ENCODE measurements at regions not wholly inside any gene's neighbourhood (a gene's known extent, or its start where the extent isn't known, plus 50 kb on each side); places are given as distances from the start of the nearest gene placed in this dataset.

DNA sequence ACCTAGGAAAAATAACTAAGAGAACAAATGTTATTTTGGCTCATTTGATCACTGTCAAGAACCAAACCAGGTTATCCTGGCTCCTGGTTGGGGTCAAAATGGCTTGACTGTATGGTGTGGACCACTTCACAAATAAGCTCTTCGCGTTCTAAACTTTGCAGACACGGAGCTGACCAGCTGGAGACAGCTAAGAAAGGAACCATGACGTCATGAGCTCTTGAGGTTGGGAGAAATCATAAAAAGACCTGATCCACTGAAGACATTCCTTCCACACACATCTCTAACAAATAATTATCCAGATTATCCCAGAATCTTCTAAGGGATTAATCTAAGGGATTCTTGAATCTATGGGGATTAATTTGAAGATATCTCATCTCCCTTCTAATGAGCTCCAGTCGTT is 321.5 kb upstream of the IGF1R start:
- H3K4me3 ChIP-seq, result no peak overlapping the region
- intact Hi-C loops (cut with DNase I; ENCODE audit: low total_unique reads), result no loop called here
- no peaks in the 10 kb centered on the region for H3K36me3 ChIP-seq
- H3K27me3 ChIP-seq, result no peaks in the 10 kb centered on the region
- no peak overlapping the region for H3K27ac ChIP-seq
- no peaks in the 10 kb centered on the region for H3K4me1 ChIP-seq
- TF ChIP-seq POLR2AphosphoS5 (IDR thresholded peaks at IDR 0.05) (no peak), POLR2A (IDR thresholded peaks at IDR 0.05) (no peak)
- TF ChIP-seq, protein P1, sequence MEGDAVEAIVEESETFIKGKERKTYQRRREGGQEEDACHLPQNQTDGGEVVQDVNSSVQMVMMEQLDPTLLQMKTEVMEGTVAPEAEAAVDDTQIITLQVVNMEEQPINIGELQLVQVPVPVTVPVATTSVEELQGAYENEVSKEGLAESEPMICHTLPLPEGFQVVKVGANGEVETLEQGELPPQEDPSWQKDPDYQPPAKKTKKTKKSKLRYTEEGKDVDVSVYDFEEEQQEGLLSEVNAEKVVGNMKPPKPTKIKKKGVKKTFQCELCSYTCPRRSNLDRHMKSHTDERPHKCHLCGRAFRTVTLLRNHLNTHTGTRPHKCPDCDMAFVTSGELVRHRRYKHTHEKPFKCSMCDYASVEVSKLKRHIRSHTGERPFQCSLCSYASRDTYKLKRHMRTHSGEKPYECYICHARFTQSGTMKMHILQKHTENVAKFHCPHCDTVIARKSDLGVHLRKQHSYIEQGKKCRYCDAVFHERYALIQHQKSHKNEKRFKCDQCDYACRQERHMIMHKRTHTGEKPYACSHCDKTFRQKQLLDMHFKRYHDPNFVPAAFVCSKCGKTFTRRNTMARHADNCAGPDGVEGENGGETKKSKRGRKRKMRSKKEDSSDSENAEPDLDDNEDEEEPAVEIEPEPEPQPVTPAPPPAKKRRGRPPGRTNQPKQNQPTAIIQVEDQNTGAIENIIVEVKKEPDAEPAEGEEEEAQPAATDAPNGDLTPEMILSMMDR (IDR thresholded peaks at IDR 0.05), result no peak
- peaks cover 0 to 3% of the 10 kb centered on the region in 2 donors for H3K9me3 ChIP-seq
- DNase-seq (ENCODE audit: low spot score in 2 of 2), result no peak

DNA sequence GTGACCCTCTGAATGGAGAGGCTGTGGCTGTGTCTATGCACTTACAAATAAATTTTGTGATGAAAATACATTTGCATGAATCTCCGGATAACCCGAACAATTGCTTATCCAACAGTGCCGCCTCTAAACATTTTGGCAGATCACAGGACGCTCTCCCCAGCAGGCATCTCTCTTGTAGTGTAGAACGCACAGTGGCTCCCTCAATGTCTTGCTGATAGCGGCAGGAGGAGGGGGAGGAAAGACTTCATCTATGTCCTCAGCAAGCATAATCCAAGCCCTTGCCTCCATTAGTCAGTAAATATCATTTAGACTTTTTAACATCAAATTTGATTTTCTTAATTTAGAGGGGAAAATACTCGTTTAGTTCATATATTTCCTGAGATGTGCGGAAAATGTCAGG is 318.1 kb upstream of the IGF1R start:
- Histone ChIP-seq H3K4me3 (no peak overlapping the region), H3K27me3 (peaks cover 0 to 2% of the 10 kb centered on the region in 2 donors), H3K4me1 (no peaks in the 10 kb centered on the region), H3K36me3 (no peaks in the 10 kb centered on the region), H3K9me3 (no peaks in the 10 kb centered on the region), H3K27ac (no peak overlapping the region)
- TF ChIP-seq POLR2A (IDR thresholded peaks at IDR 0.05), result no peak
- no peak for TF ChIP-seq POLR2AphosphoS5 (IDR thresholded peaks at IDR 0.05)
- TF ChIP-seq, protein P1 (IDR thresholded peaks at IDR 0.05), result no peak
- intact Hi-C loops (cut with DNase I; ENCODE audit: low total_unique reads), result no loop called here
- no peak for DNase-seq (ENCODE audit: low spot score in 2 of 2)

DNA sequence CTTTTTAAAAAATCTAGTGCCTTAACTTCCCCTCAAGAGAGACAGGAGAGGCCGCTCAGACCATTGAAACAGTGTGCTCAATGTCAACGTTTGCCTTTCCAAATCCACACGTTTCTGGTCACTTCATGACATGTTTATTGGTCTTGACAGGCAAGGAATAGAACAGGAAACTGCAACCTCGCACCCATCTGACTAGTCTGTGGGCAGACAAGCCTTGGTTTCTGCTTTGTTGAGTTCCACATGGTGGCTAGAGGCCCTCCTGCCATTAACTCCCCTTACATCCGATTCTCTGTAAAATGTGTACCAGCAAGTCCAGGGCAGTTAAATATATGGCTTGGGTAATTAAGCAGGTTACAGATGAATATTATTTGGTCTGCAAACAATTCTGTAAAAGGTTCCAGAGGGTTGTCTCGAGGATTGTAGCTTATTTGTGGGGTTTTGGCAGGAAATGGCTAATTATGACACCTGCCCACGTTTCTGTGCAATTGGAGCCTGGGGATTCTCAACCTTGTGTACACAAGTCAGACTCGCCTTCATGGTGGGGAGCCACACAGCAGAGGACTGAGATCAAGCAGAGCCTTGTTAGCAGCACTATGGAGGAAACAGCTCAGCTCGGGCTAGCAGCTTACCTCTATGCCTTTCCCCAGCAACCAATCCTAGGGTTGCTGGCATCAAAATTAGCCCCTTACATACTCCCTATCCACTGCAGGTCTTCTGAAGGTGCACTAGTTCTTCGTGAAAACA is 317.5 kb upstream of the IGF1R start:
- intact Hi-C loops (cut with DNase I; ENCODE audit: low total_unique reads), result no loop called here
- no peak overlapping the region for H3K27ac ChIP-seq
- no peak for DNase-seq (ENCODE audit: low spot score in 2 of 2)
- H3K4me1 ChIP-seq, result no peaks in the 10 kb centered on the region
- no peak overlapping the region for H3K4me3 ChIP-seq
- peaks cover 0 to 2% of the 10 kb centered on the region in 2 donors for H3K27me3 ChIP-seq
- no peaks in the 10 kb centered on the region for H3K9me3 ChIP-seq
- TF ChIP-seq, protein P1 (IDR thresholded peaks at IDR 0.05), result no peak
- no peak for TF ChIP-seq POLR2AphosphoS5 (IDR thresholded peaks at IDR 0.05)
- no peak for TF ChIP-seq POLR2A (IDR thresholded peaks at IDR 0.05)
- no peaks in the 10 kb centered on the region for H3K36me3 ChIP-seq

DNA sequence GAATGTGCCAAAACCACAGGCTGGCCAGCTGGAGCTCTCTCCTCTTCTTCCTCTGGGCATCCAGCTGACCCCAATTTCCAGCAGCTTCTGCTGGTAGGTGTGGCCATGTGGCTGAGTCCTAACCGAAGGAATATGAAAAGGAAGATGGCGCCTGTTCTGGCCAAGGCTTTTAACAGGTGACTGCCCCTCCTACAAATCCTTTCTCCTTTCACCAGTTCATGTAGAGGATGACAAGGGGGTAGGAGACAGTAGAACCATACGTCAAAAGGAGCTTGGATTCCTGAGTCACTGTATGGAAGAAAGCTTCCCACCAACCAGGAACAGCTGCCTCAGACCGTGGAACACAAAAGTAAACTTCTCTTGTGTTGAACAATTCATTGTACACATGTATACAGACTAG is 316.7 kb upstream of the IGF1R start:
- TF ChIP-seq, protein P1 (IDR thresholded peaks at IDR 0.05), result no peak
- TF ChIP-seq POLR2AphosphoS5 (IDR thresholded peaks at IDR 0.05) (no peak), POLR2A (IDR thresholded peaks at IDR 0.05) (no peak)
- no peaks in the 10 kb centered on the region for H3K4me1 ChIP-seq
- peaks cover 0 to 2% of the 10 kb centered on the region in 2 donors for H3K27me3 ChIP-seq
- no peak for DNase-seq (ENCODE audit: low spot score in 2 of 2)
- H3K36me3 ChIP-seq, result no peaks in the 10 kb centered on the region
- no peaks in the 10 kb centered on the region for H3K9me3 ChIP-seq
- no peak overlapping the region for H3K4me3 ChIP-seq
- intact Hi-C loops (cut with DNase I; ENCODE audit: low total_unique reads), result no loop called here
- no peak overlapping the region for H3K27ac ChIP-seq

DNA sequence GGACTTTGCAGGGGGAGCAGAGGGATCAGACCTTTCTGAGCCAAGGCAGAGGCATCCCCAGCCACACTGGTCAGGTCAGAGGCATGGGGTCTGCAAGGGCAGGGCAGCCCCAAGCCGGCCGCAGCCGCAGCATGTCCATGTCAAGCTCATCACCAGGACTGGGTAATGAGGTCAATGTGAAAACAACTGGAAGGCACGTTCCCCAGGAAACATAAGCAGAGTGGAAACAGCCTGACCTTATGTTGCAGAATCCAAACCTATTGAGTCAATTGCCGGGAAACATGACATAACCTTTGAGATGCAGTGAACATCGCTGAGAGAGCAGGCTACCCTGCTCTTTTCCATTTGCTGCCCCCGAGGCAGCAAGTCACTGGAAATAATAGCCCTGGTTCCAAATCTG is 315.1 kb upstream of the IGF1R start:
- H3K27ac ChIP-seq, result no peak overlapping the region
- no peak for TF ChIP-seq POLR2AphosphoS5 (IDR thresholded peaks at IDR 0.05)
- TF ChIP-seq POLR2A (IDR thresholded peaks at IDR 0.05), result no peak
- TF ChIP-seq, protein P1 (IDR thresholded peaks at IDR 0.05), result no peak
- intact Hi-C loops (cut with DNase I; ENCODE audit: low total_unique reads), result no loop called here
- H3K9me3 ChIP-seq, result no peaks in the 10 kb centered on the region
- DNase-seq (ENCODE audit: low spot score in 2 of 2), result no peak
- no peaks in the 10 kb centered on the region for H3K36me3 ChIP-seq
- peaks cover 0 to 2% of the 10 kb centered on the region in 2 donors for H3K27me3 ChIP-seq
- H3K4me1 ChIP-seq, result no peaks in the 10 kb centered on the region
- H3K4me3 ChIP-seq, result no peak overlapping the region
